HEK293T (cell line): ENCODE measurements at regions not wholly inside any gene's neighbourhood (a gene's known extent, or its start where the extent isn't known, plus 50 kb on each side); places are given as distances from the start of the nearest gene placed in this dataset.
A peak's percentile ranks its signal among the peaks of the same experiment; 100 is the strongest.

Source experiments
- CTCF ChIA-PET: fragments of 350-600 bp; formaldehyde crosslinking; extraction: SDS; loops from one replicate; lab custom pipeline; 2021; ENCODE audit warnings: antibody characterized with exemption, inconsistent platforms; lab: Yijun Ruan, JAX
- POLR2A ChIA-PET: fragments of 350-600 bp; formaldehyde crosslinking; extraction: SDS; loops from one replicate; lab custom pipeline; 2020; ENCODE audit warnings: antibody characterized with exemption, inconsistent platforms; lab: Yijun Ruan, JAX
- DNase-seq: peaks from one replicate; pipeline ENCODE4 v3.0.0; 2012; ENCODE audit warnings: mixed read lengths; ENCODE audit errors: extremely low spot score
- ARNT ChIP-seq: fragments of 450-650 bp; IDR thresholded peaks from 2 replicates; pipeline ENCODE4 v1.6.1; 2017; ENCODE audit warnings: mild to moderate bottlenecking
- BHLHE40 ChIP-seq: fragments of 450-650 bp; IDR thresholded peaks from 2 replicates; pipeline ENCODE4 v1.6.1; 2016; ENCODE audit warnings: mild to moderate bottlenecking, moderate library complexity, borderline replicate concordance
- CTBP1 ChIP-seq: fragments of 450-650 bp; IDR thresholded peaks from 2 replicates; pipeline ENCODE4 v1.6.1; 2016; ENCODE audit warnings: borderline replicate concordance
- ELF4 ChIP-seq: fragments of 450-650 bp; IDR thresholded peaks from 2 replicates; pipeline ENCODE4 v1.6.1; 2017; ENCODE audit warnings: antibody characterized with exemption
- FOXA1 ChIP-seq: fragments of 450-650 bp; IDR thresholded peaks from 2 replicates; pipeline ENCODE4 v1.6.1; 2016; ENCODE audit warnings: mild to moderate bottlenecking
- FOXK2 ChIP-seq: fragments of 450-650 bp; IDR thresholded peaks from 2 replicates; pipeline ENCODE4 v1.6.1; 2016; ENCODE audit warnings: mild to moderate bottlenecking
- FOXM1 ChIP-seq: fragments of 450-650 bp; IDR thresholded peaks from 2 replicates; pipeline ENCODE4 v1.6.1; 2017; ENCODE audit warnings: mild to moderate bottlenecking, borderline replicate concordance
- HDGF ChIP-seq: fragments of 450-650 bp; IDR thresholded peaks from 2 replicates; pipeline ENCODE4 v1.6.1; 2017; ENCODE audit warnings: antibody characterized with exemption, borderline replicate concordance
- L3MBTL2 ChIP-seq: fragments of 450-650 bp; conservative IDR thresholded peaks from 2 replicates; pipeline ENCODE4 v1.6.1; 2016; ENCODE audit warnings: mild to moderate bottlenecking
- LEF1 ChIP-seq: fragments of 450-650 bp; IDR thresholded peaks from 2 replicates; pipeline ENCODE4 v1.6.1; 2017; ENCODE audit warnings: mild to moderate bottlenecking, borderline replicate concordance
- NFRKB ChIP-seq: fragments of 450-650 bp; IDR thresholded peaks from 2 replicates; pipeline ENCODE4 v1.6.1; 2016; ENCODE audit warnings: mild to moderate bottlenecking, moderate library complexity
- SP1 ChIP-seq: fragments of 450-650 bp; IDR thresholded peaks from 2 replicates; pipeline ENCODE4 v1.6.1; 2017
- SUZ12 ChIP-seq: fragments of 450-650 bp; IDR thresholded peaks from 2 replicates; pipeline ENCODE4 v1.6.1; 2016; ENCODE audit warnings: mild to moderate bottlenecking
- TARDBP ChIP-seq: fragments of 450-650 bp; IDR thresholded peaks from 2 replicates; pipeline ENCODE4 v1.6.1; 2016
- ZNF384 ChIP-seq: fragments of 450-650 bp; IDR thresholded peaks from 2 replicates; pipeline ENCODE4 v1.6.1; 2016
- TF ChIP-seq, protein P1 (sequence below): fragments of 450-650 bp; IDR thresholded peaks from 2 replicates; pipeline ENCODE4 v1.6.1; 2016

DNA sequence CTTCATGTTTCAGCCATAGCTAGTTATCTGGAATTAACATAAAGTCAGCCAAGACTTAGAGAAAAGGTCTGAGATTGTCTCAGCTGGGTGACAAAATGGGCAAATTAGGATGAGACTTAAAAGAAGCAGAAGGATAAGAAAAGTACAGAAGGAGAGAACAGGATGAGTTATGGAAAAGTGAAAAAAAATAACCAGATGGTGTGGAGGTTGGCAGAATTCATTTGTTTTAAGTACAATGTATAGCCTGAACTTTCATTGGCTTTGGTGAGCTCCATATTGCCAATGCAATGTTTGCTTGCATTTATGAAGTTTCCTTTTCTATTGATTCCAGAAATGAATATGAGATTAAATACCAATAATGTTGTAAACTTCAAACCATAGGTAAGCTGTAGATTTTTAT, 447.2 kb upstream of the DPH6 start:
- ChIA-PET CTCF (no interaction called here), POLR2A (no interaction called here)
- TF ChIP-seq NFRKB (no peak), FOXM1 (no peak), LEF1 (no peak), ARNT (no peak), SP1 (no peak), ELF4 (no peak), HDGF (no peak), BHLHE40 (no peak), CTBP1 (no peak), L3MBTL2 (no peak), FOXK2 (no peak), FOXA1 (no peak), TARDBP (no peak), ZNF384 (no peak), SUZ12 (no peak)
- TF ChIP-seq, protein P1, sequence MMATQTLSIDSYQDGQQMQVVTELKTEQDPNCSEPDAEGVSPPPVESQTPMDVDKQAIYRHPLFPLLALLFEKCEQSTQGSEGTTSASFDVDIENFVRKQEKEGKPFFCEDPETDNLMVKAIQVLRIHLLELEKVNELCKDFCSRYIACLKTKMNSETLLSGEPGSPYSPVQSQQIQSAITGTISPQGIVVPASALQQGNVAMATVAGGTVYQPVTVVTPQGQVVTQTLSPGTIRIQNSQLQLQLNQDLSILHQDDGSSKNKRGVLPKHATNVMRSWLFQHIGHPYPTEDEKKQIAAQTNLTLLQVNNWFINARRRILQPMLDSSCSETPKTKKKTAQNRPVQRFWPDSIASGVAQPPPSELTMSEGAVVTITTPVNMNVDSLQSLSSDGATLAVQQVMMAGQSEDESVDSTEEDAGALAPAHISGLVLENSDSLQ = no peak
- no peak for DNase-seq

DNA sequence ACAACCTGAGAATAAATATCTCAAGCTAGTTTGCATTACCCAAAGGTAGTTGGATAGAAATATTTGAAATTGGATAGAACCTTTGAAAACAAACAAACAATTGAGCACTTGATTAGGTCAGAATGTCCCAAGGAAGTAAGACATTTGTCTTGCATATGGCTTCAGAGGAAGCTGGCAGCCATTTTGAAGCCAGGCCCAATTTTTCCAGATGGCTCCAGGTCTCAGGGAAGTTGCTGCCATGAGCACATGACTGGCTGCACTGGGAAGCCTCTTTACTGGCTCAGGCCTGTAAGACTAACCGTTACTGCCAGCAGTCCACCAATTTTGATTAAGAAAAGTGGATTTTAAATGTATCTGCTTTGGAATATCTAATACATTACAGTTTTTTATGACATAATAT, 448.9 kb upstream of the DPH6 start:
- ChIA-PET CTCF (no interaction called here), POLR2A (no interaction called here)
- TF ChIP-seq FOXA1 = no peak
- TF ChIP-seq FOXK2 = no peak
- no peak for TF ChIP-seq FOXM1
- TF ChIP-seq NFRKB = no peak
- TF ChIP-seq SP1 = no peak
- TF ChIP-seq, protein P1 = no peak
- TF ChIP-seq TARDBP = no peak
- TF ChIP-seq ELF4 = no peak
- TF ChIP-seq SUZ12 = no peak
- TF ChIP-seq LEF1 = no peak
- no peak for DNase-seq

DNA sequence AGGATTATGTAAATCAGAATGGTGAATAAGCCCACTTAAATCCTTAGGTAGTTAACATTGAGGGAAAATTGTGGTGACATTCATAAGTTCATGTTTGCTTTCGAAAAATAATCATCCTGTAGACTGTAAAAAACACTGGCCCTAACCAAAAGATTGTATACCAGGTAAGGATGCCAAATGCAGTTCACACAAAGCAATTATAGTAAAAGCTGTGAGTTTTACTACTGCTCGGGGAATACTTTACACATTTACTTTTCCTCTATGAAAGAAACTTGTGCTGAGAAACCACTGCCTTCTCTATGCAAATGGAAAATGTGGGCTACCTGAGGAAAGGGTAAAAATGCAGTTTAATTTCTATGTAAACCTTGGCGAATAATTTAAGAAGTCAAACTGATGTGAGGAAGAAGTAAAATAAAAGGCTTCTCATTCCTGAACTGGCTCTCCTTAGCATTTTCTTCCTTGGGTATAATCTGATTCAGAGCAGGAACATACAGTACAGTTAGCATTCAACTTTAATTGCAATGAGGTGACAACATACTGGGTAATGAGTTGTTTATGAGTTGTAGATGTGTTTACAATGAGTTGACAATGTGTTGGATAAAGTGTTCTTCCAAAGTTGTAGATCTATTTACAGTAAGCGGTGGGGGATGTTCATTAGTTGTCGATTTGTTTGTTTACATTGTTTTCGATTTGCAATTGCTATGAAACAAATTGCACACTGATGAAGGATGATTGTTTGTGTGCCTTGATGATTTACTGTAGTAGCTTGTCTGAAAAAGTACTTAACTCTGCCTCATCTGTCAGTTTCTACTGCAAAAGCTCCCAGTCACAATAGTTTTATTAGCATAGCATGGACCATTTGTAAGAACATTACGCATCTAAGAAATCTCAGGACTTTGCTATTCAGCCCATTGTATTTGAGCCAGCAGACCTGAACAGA, 453.0 kb upstream of the DPH6 start:
- ChIA-PET POLR2A (no interaction called here), CTCF (interaction anchor here (0.6 kb wide), 1 partner anchor 447 kb away, joined by 4 read pairs; no protein-coding TSS in a partner anchor)
- DNase-seq = no peak
- TF ChIP-seq, protein P1 = peak; percentile 65
- TF ChIP-seq FOXA1 = no peak

DNA sequence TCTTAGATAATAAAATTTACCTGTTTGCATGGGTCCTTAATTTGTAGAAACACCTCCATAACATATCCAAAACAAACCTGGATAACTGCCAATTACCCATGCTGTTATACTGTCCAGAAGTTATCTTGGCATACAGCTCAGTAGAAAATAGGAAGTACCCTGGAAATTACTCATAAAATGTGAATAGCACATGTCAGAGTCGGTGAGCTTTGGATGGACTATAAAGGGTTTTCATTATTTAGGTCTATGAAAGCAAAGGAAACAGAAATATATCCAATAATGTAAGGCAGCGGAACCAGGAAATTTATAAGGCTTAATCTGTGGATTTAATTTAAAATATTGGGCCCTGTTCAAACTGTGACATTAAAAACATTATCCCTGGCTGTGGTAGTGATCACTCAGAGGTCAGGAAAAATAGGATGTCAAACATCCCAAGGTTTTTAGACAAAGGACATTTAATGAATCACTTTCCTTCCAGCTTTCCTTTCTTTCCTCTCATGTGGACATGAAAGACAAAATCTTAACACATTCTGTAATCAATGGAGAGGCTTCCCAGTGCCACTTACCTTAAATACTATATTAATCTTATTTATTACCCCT, 459.0 kb upstream of the DPH6 start:
- CTCF ChIA-PET = no interaction called here
- POLR2A ChIA-PET = no interaction called here
- no peak for DNase-seq
- TF ChIP-seq HDGF (no peak), LEF1 (no peak), L3MBTL2 (no peak), BHLHE40 (no peak), NFRKB (no peak), ARNT (no peak), ELF4 (no peak), CTBP1 (no peak), ZNF384 (no peak), SP1 (no peak), TARDBP (no peak), FOXK2 (no peak), FOXA1 (no peak), SUZ12 (no peak), FOXM1 (no peak)
- TF ChIP-seq, protein P1 = no peak

DNA sequence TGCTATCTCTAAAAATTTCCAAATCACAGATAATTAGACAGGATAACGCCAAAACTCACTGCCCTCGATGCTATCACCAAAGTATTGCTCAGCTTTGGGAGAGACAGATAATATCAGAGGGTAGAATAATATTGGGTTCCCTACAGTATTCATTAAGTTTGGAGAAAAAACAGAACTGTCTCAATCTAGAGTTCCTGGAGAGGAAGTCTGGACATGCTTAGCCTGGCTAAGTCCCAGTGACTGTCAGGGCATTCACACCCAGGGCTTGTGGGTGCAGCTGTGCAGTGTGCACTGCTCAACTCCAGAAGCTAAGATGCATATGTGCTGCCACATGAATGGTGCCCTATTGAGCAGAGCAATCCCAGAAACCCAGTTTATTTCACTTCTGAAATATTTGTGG, 459.6 kb upstream of the DPH6 start:
- ChIA-PET POLR2A (no interaction called here), CTCF (no interaction called here)
- DNase-seq = no peak
- no peak for TF ChIP-seq ARNT
- TF ChIP-seq ZNF384 = no peak
- no peak for TF ChIP-seq SUZ12
- no peak for TF ChIP-seq SP1
- no peak for TF ChIP-seq TARDBP
- no peak for TF ChIP-seq HDGF
- TF ChIP-seq FOXM1 = no peak
- TF ChIP-seq LEF1 = no peak
- no peak for TF ChIP-seq L3MBTL2
- TF ChIP-seq, protein P1 = no peak
- no peak for TF ChIP-seq CTBP1
- no peak for TF ChIP-seq BHLHE40
- TF ChIP-seq NFRKB = no peak
- TF ChIP-seq FOXA1 = no peak
- TF ChIP-seq ELF4 = no peak
